T-helper 1 cell treated with Interleukin-12 subunit alpha and Interleukin-12 subunit beta and Interleukin-4 antibody, amounts not matched to agents 30 ng/mL and 1 ng/mL, for 36 hours (primary cell): ENCODE measurements at regions not wholly inside any gene's neighbourhood (a gene's known extent, or its start where the extent isn't known, plus 50 kb on each side); places are given as distances from the start of the nearest gene placed in this dataset.

Source experiments
- intact Hi-C: fragments of 100-400 bp; cut with micrococcal nuclease; formaldehyde crosslinking; loops from one replicate; pipeline ENCODE4 v1.15.1; 2024

DNA sequence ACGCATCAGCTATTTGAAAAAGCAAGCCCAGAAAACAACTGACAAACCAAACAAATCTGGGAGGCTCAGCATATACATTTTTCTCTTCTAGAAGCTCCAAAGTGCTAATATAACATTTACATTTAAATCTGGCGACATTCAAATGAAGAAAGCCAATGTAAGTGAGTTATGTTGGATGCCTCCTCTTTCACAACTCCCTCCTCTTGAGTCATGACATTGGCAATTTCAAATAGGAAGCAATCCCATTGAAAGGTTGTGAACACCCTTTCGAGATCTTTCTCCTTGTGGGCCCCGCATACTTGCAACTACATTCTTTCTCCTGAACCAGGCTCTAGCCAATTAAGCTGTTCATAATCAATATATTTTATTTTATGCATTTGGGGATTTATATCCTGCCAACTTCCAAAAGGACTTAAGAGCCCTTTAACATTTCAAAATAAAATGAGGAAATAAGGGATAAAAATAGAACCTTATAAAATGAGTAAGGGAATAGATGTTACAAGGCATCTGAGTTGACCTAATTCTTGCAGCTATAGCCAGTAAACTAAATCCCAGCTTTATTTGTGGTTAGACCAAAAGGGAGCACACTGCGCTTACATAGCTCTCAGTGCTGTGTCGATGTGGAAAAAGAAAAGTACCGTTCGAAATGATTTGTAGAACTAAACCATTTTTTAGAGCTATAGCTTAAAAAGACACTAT lies 129.5 kb upstream of the SESN3 start:
- intact Hi-C loops, result no loop called here

DNA sequence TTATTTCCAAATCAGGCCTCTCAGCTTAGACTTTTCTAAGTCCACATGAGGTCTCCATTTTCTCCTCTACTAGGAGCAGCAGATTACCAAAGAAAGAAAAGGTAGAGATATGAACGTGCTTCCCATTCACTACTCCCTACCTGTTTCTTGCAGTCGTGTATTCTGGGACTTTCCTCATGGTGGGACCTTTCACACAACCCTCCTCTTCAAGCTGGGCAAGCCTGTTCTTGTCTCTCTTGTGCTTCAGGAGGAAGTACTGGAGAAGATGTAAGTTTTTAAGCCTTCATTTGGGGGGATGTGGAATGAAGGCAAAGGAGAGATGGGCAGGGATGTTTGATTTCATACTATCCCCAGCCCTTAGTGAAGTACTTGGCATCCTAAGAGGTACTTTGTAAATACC lies 128.8 kb upstream of the SESN3 start:
- intact Hi-C loops, result no loop called here

GRCh38 chr11:95359341-95359663 lies 128.3 kb upstream of the SESN3 start:
- intact Hi-C loops, result no loop called here

GRCh38 chr11:95358511-95359340 lies 127.7 kb upstream of the SESN3 start:
- intact Hi-C loops, result no loop called here

- intact Hi-C loops, result no loop called here
Observed at GRCh38 chr11:95354304-95354703, 123.3 kb upstream of the SESN3 start.

DNA sequence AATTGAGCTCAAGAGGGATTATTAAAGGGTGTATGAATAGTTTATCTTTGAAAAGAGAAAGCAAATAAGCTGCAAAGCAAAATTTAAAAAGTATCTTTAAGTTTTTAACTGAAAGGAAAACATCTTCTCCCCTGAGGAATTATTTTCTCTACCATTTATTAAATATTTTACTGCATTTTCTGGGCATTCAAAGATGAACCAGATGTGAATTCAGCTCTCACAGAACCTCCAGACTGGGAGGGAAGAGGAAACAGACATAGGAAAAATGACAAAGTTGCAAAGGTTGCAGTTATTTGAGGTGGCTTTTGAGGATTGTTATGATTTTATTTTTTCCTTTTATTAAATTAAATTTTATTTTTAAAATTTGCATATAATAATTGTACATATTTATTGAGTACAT lies 122.7 kb upstream of the SESN3 start:
- intact Hi-C loops, result no loop called here

- intact Hi-C loops, result no loop called here
Observed at GRCh38 chr11:95352733-95353346, 121.8 kb upstream of the SESN3 start.

- intact Hi-C loops, result no loop called here
Observed at GRCh38 chr11:95349345-95349942, 118.4 kb upstream of the SESN3 start.

GRCh38 chr11:95346265-95346664 lies 115.3 kb upstream of the SESN3 start:
- intact Hi-C loops, result no loop called here

- intact Hi-C loops, result loop anchor here (1.0 kb wide), 1 partner anchor 8 kb away; no protein-coding TSS in a partner anchor
Observed at GRCh38 chr11:95345651-95346050, 114.6 kb upstream of the SESN3 start.

GRCh38 chr11:95344932-95345642 lies 114.1 kb upstream of the SESN3 start:
- intact Hi-C loops, result loop anchor here (1.0 kb wide), 1 partner anchor 8 kb away; no protein-coding TSS in a partner anchor

GRCh38 chr11:95341221-95341620 lies 110.2 kb upstream of the SESN3 start:
- intact Hi-C loops, result no loop called here

GRCh38 chr11:95339086-95339901 lies 108.3 kb upstream of the SESN3 start:
- intact Hi-C loops, result no loop called here

DNA sequence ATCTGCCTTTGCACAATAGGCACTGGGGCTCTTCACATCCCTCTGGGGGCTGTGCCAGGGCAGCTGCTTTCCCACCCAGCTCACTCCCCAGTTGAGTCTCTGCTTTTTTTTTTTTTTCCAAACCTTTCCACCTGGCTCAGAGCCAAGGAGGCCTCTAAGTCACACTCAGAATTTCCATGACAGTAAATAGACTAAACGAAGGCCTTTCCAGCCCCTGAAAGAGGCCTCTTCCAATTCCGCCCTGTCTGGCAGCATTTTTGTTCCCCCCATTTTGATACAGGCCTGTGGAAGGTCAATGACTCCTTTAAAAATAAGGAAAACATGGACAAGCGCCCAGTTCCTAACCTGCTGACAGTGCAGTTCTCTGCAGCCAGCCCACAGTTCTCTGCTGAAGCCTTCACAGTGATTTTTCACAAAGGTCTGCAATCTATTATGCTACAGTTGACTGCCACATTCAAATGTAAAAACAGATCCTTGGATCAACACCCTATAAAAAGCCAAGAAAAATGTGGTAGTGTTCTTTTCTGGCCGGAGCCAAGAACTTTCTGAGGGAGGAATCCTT lies 107.5 kb upstream of the SESN3 start:
- intact Hi-C loops, result no loop called here

- intact Hi-C loops, result loop anchor here (1.0 to 2.0 kb wide), 5 partner anchors 7 to 367 kb away; partner anchors contain the start of gene SESN3
Observed at GRCh38 chr11:95337972-95338429, 107.0 kb upstream of the SESN3 start.

GRCh38 chr11:95337175-95337957 lies 106.4 kb upstream of the SESN3 start:
- intact Hi-C loops, result loop anchor here (1.0 to 2.0 kb wide), 5 partner anchors 8 to 367 kb away; partner anchors contain the start of gene SESN3

DNA sequence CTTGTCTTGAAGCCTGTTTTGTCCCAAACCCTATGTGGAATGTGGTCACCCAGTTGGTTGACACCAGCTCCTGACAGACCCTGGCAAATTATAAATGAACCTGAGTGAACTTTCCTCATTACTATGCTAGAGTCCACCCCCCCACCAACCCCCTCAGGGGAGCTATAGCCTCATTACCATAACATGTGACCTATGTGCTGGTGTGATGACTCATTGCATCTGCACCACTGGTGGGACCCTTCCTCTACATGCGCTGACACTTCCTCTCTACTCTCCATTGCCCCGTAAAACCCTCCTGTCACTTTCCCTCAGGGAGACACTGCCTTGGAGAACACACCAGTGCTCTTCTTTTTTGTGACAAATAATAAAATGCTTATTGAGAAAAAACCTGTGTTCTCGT lies 105.0 kb upstream of the SESN3 start:
- intact Hi-C loops, result loop anchor here (2.0 kb wide), 3 partner anchors 81 to 369 kb away; no protein-coding TSS in a partner anchor

- intact Hi-C loops, result no loop called here
Observed at GRCh38 chr11:95331161-95331560, 100.2 kb upstream of the SESN3 start.

DNA sequence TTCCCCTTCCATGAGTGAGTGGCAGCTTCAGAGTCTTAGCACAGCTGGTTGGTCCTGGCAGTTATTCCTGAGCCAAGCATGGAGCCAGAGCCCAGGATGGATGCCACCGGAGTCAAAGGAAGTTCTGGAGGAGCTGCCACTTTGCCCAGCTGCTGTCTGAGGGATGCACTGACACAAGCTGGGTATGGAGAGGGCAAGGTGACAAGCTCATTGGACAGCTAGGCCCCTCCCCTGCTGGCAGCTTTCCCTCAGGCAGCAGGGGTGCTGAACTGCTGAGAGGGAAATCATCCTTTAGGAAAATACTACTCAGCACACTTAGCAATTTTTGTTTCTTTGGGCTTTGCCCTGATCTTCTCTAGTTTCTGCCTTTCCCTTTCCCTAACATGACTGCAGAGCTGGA lies 99.3 kb upstream of the SESN3 start:
- intact Hi-C loops, result no loop called here
